IMR-90 (cell line): ENCODE measurements at regions not wholly inside any gene's neighbourhood (a gene's known extent, or its start where the extent isn't known, plus 50 kb on each side); places are given as distances from the start of the nearest gene placed in this dataset.

Source experiments
- ATAC-seq: fragments of 200-7000 bp; cut with Tn5 transposase; 2 replicates; pipeline ENCODE4 v1.9.1; 2020; ENCODE audit warnings: low read depth, mild to moderate bottlenecking, moderate library complexity
- BruUV-seq: library from RNA; stranded (reverse); fragments of 400-500 nt; replicated peaks from 2 replicates; lab custom pipeline; 2021; lab: Mats Ljungman, UMichigan
- CTCF ChIA-PET: fragments of 300-600 bp; formaldehyde crosslinking; extraction: SDS; loops from one replicate; lab custom pipeline; 2021; ENCODE audit warnings: antibody characterized with exemption; lab: Yijun Ruan, JAX
- POLR2A ChIA-PET: fragments of 300-600 bp; sonication (Branson Sonifier 250); formaldehyde crosslinking; loops from one replicate; lab custom pipeline; 2022; ENCODE audit warnings: antibody characterized with exemption; ENCODE audit not compliant: unreplicated experiment; lab: Charles Lee
- DNase-seq: peaks from one replicate; pipeline ENCODE4 v3.0.0; 2013
- H2AFZ ChIP-seq: replicated peaks from 2 replicates; pipeline ENCODE3; 2013; ENCODE audit warnings: low read length, mild to moderate bottlenecking; ENCODE audit not compliant: poor library complexity
- H2AK5ac ChIP-seq: 2 replicates; pipeline ENCODE4 v1.6.1; 2013; ENCODE audit warnings: low read depth, low read length, inconsistent platforms
- H2AK9ac ChIP-seq: replicated peaks from 2 replicates; pipeline ENCODE3; 2013; ENCODE audit warnings: mild to moderate bottlenecking, low read depth, low read length, moderate library complexity; ENCODE audit not compliant: poor library complexity
- H2BK120ac ChIP-seq: 2 replicates; pipeline ENCODE4 v1.6.1; 2013; ENCODE audit warnings: low read depth, low read length, inconsistent platforms
- H2BK15ac ChIP-seq: 3 replicates; pipeline ENCODE4 v1.6.1; 2013; ENCODE audit warnings: low read depth, low read length, inconsistent platforms
- H2BK20ac ChIP-seq: 2 replicates; pipeline ENCODE4 v1.6.1; 2013; ENCODE audit warnings: low read depth, mild to moderate bottlenecking, inconsistent platforms, low read length, moderate library complexity
- H2BK5ac ChIP-seq: 2 replicates; pipeline ENCODE4 v1.6.1; 2013; ENCODE audit warnings: mild to moderate bottlenecking, low read depth, low read length, inconsistent platforms; ENCODE audit not compliant: poor library complexity, severe bottlenecking
- H3K14ac ChIP-seq: replicated peaks from 2 replicates; pipeline ENCODE4 v1.6.1; 2013; ENCODE audit warnings: low read depth, low read length, inconsistent platforms
- H3K18ac ChIP-seq: 2 replicates; pipeline ENCODE4 v1.6.1; 2013; ENCODE audit warnings: low read depth, low read length, control low read depth
- H3K23ac ChIP-seq: 2 replicates; pipeline ENCODE4 v1.6.1; 2013; ENCODE audit warnings: low read depth, low read length, inconsistent platforms
- H3K27ac ChIP-seq: 2 replicates; pipeline ENCODE4 v1.5.1; 2013; ENCODE audit warnings: mild to moderate bottlenecking, control low read depth, low read length; ENCODE audit not compliant: insufficient read depth
- H3K27me3 ChIP-seq: 2 replicates; pipeline ENCODE4 v1.6.1; 2013; ENCODE audit warnings: low read length; ENCODE audit not compliant: control insufficient read depth, insufficient read depth
- H3K36me3 ChIP-seq: 2 replicates; pipeline ENCODE4 v1.6.1; 2013; ENCODE audit warnings: low read length, mixed read lengths; ENCODE audit not compliant: control insufficient read depth, insufficient read depth
- H3K4ac ChIP-seq: 2 replicates; pipeline ENCODE4 v1.6.1; 2013; ENCODE audit warnings: low read depth, low read length, inconsistent platforms
- H3K4me1 ChIP-seq: 2 replicates; pipeline ENCODE4 v1.6.1; 2013; ENCODE audit warnings: low read length, mixed read lengths; ENCODE audit not compliant: control insufficient read depth, insufficient read depth
- H3K4me2 ChIP-seq: 2 replicates; pipeline ENCODE4 v1.6.1; 2013; ENCODE audit warnings: low read depth, mild to moderate bottlenecking, control low read depth, low read length, moderate library complexity
- H3K4me3 ChIP-seq: 2 replicates; pipeline ENCODE4 v1.5.1; 2013; ENCODE audit warnings: low read depth, mild to moderate bottlenecking, control low read depth, low read length, moderate library complexity; ENCODE audit not compliant: insufficient read depth
- H3K56ac ChIP-seq: 2 replicates; pipeline ENCODE4 v1.6.1; 2013; ENCODE audit warnings: low read length, inconsistent platforms; ENCODE audit not compliant: insufficient read depth; ENCODE audit errors: extremely low read depth
- H3K79me1 ChIP-seq, 2 experiments: 2 replicates each; pipeline ENCODE4 v1.6.1; 2013; ENCODE audit warnings: low read length in 2 of 2, inconsistent platforms in 1 of 2, low read depth in 1 of 2
- H3K9ac ChIP-seq: 2 replicates; pipeline ENCODE4 v1.6.1; 2013; ENCODE audit warnings: low read depth, low read length, control low read depth
- H3K9me1 ChIP-seq: 2 replicates; pipeline ENCODE4 v1.6.1; 2013; ENCODE audit warnings: low read length, inconsistent platforms; ENCODE audit not compliant: insufficient read depth
- H3K9me3 ChIP-seq: 2 replicates; pipeline ENCODE4 v1.6.1; 2013; ENCODE audit warnings: low read length; ENCODE audit not compliant: control insufficient read depth, insufficient read depth
- H4K20me1 ChIP-seq: 2 replicates; pipeline ENCODE4 v1.6.1; 2013; ENCODE audit warnings: low read length, inconsistent platforms; ENCODE audit not compliant: insufficient read depth
- H4K5ac ChIP-seq: 2 replicates; pipeline ENCODE4 v1.6.1; 2013; ENCODE audit warnings: mild to moderate bottlenecking, low read depth, low read length, control low read depth
- H4K8ac ChIP-seq, 2 experiments: 2 replicates each; pipeline ENCODE4 v1.6.1; 2013; ENCODE audit warnings: low read depth in 2 of 2, low read length in 2 of 2, control low read depth in 1 of 2, inconsistent platforms in 1 of 2
- H4K91ac ChIP-seq: 2 replicates; pipeline ENCODE4 v1.6.1; 2013; ENCODE audit warnings: low read depth, low read length, inconsistent platforms; ENCODE audit not compliant: insufficient read depth
- RAD21 ChIP-seq: IDR thresholded peaks from 2 replicates; pipeline ENCODE4 v1.6.1; 2012; ENCODE audit warnings: low read length, improper control_type of control experiment
- WGBS, 2 experiments: methylation state at CpG; one replicate each; pipeline versions ENCODE4 v1.1.5 to v1.1.7; 2013; ENCODE audit warnings: missing lambda C conversion rate in 2 of 2; ENCODE audit not compliant: insufficient read length in 1 of 2; ENCODE audit errors: extremely low coverage in 2 of 2; 5-methylcytosine and 5-hydroxymethylcytosine counted together
- dilution Hi-C: fragments of 300-500 bp; cut with HindIII; formaldehyde crosslinking; loops from one replicate; pipeline ENCODE4 v1.14.3; 2018; ENCODE audit warnings: low sequenced_read_pairs; ENCODE audit not compliant: unreplicated experiment
- in situ Hi-C: fragments of 300-500 bp; cut with MboI; formaldehyde crosslinking; loops from 3 replicates; pipeline ENCODE4 v1.14.3; 2019; ENCODE audit warnings: low sequenced_read_pairs, inconsistent platforms, mixed read lengths
- intact Hi-C: fragments of 100-400 bp; cut with micrococcal nuclease; formaldehyde crosslinking; loops from 2 replicates; pipeline ENCODE4 v1.10.0; 2022

DNA sequence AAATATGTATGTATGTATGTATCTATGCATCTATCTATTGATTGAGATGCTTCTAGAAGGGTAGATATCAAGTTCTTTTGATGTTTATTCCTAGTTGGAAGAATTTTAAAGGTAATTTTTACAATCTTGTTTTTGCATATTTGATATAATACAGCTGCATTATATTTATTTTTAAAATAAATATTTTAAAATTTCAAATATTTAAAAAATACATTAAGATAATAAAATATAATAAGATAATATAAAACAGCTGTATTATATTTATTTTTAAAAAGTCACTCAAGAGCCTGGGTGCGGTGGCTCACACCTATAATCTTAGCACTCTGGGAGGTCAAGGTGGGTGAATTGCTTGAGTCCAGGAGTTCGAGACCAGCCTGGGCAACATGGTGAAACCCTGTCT lies 92.5 kb downstream of the LIPG start:
- H3K27ac ChIP-seq = no peak overlapping the region
- H3K23ac ChIP-seq = no peak overlapping the region
- intact Hi-C loops (no loop called here), dilution Hi-C loops (no loop called here), in situ Hi-C loops (no loop called here)
- H3K18ac ChIP-seq = no peak overlapping the region
- no peak overlapping the region for H4K91ac ChIP-seq
- no peaks in the 10 kb centered on the region for H4K20me1 ChIP-seq
- no peak overlapping the region for H2BK5ac ChIP-seq
- no peak overlapping the region for H3K56ac ChIP-seq
- no peak for DNase-seq
- H3K79me1 ChIP-seq = no peaks in the 10 kb centered on the region
- no peak overlapping the region for H2AK5ac ChIP-seq
- ATAC-seq = no peak
- POLR2A ChIA-PET = interaction anchor here (0.7 kb wide), 1 partner anchor 1200 kb away, joined by 3 read pairs; no protein-coding TSS in a partner anchor
- no peak overlapping the region for H3K4me2 ChIP-seq
- CTCF ChIA-PET = no interaction called here
- no TSS peak for BruUV-seq
- no peak for TF ChIP-seq RAD21
- no peak overlapping the region for H2AK9ac ChIP-seq
- no peak overlapping the region for H3K9ac ChIP-seq
- no peak overlapping the region for H3K4ac ChIP-seq
- no peaks in the 10 kb centered on the region for H3K36me3 ChIP-seq
- WGBS, 2 experiments = no CpG with 5 or more reads among the region's 2 CpGs
- H2BK15ac ChIP-seq = no peak overlapping the region
- no peak overlapping the region for H4K8ac ChIP-seq
- no peaks in the 10 kb centered on the region for H3K9me1 ChIP-seq
- H2BK20ac ChIP-seq = no peak overlapping the region
- H3K14ac ChIP-seq = no peak overlapping the region
- H3K4me3 ChIP-seq = no peak overlapping the region
- no peaks in the 10 kb centered on the region for H3K4me1 ChIP-seq
- no peak overlapping the region for H4K5ac ChIP-seq
- H3K27me3 ChIP-seq = peaks cover 9% of the 10 kb centered on the region
- H2AFZ ChIP-seq = no peak overlapping the region
- H3K9me3 ChIP-seq = no peaks in the 10 kb centered on the region
- H2BK120ac ChIP-seq = no peak overlapping the region
